HL-60 (cell line): ENCODE measurements at regions not wholly inside any gene's neighbourhood (a gene's known extent, or its start where the extent isn't known, plus 50 kb on each side); places are given as distances from the start of the nearest gene placed in this dataset.

Source experiments
- DNase-seq, 2 experiments: peaks; one replicate each; pipeline ENCODE4 v3.0.0-alpha.2; 2010 to 2020; ENCODE audit warnings: low read depth in 1 of 2, low spot score in 1 of 2
- H3K27ac ChIP-seq: fragments of 250-450 bp; sonication (Bioruptor Pico); replicated peaks from 2 replicates; pipeline ENCODE4 v1.5.1; 2020; ENCODE audit warnings: mild to moderate bottlenecking, moderate library complexity
- H3K27me3 ChIP-seq: fragments of 250-450 bp; sonication (Bioruptor Pico); 2 replicates; pipeline ENCODE4 v1.5.1; 2021; ENCODE audit warnings: mild to moderate bottlenecking, moderate library complexity; ENCODE audit not compliant: insufficient read depth, poor library complexity, severe bottlenecking
- H3K4me3 ChIP-seq: replicated peaks from 2 replicates; pipeline ENCODE4 v1.5.1; 2011; ENCODE audit warnings: mild to moderate bottlenecking, control low read depth, low read length; ENCODE audit not compliant: insufficient read depth
- CTCF ChIP-seq: IDR thresholded peaks from one replicate; pipeline ENCODE4 v1.5.1; 2011; ENCODE audit warnings: low read length, control low read depth, inconsistent platforms; ENCODE audit not compliant: insufficient read depth
- GABPA ChIP-seq: IDR thresholded peaks from 2 replicates; pipeline ENCODE4 v1.6.1; 2012; ENCODE audit warnings: low read depth
- POLR2AphosphoS5 ChIP-seq: IDR thresholded peaks from 2 replicates; pipeline ENCODE4 v1.6.1; 2012; ENCODE audit warnings: low read depth
- SPI1 ChIP-seq: IDR thresholded peaks from 2 replicates; pipeline ENCODE4 v1.6.1; 2012; ENCODE audit warnings: low read depth, mild to moderate bottlenecking, borderline replicate concordance
- TF ChIP-seq, protein P1 (sequence below): IDR thresholded peaks from 2 replicates; pipeline ENCODE4 v1.6.1; 2012; ENCODE audit warnings: low read depth; ENCODE audit not compliant: insufficient replicate concordance

DNA sequence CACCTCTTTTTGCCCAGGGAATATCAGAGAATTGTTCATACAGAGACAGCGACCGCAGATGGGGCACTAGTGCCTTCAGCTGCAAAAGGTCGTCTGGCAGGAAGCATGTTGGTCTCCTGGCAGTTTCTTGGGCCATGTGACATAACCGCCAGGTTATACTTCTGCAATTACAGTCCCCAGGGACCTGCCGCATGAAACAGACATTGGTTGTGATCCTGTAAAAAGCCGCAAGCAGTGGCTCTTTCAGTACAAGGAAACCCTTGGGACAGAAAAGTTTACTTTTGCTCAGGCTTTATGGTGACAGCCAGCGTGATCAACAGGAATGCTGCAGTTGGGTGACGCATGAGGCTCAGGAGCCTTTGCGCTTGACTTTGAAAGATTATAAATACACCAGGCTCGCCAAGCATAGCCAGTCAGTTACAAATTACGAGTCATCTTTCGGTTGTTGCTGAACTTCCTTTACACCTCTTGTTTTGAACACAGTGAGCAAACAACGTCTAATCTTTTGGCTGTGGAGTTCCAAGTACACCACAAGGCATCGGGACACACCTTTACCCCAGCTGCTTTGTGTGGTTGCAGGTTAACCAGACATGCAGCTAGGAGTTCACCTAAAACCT is 50.5 kb upstream of the UBE2L5 start:
- peak; percentile 87 to 99 for DNase-seq
- no peak overlapping the region for H3K4me3 ChIP-seq
- H3K27me3 ChIP-seq = no peaks in the 10 kb centered on the region
- H3K27ac ChIP-seq = peak overlapping the region; percentile 97
- peak; percentile 96 for TF ChIP-seq POLR2AphosphoS5
- peak; percentile 34; the same call in 1 of the 2 replicates for TF ChIP-seq GABPA
- TF ChIP-seq CTCF = no peak
- TF ChIP-seq SPI1 = peak; percentile 48; the same call in 1 of the 2 replicates
- TF ChIP-seq, protein P1, sequence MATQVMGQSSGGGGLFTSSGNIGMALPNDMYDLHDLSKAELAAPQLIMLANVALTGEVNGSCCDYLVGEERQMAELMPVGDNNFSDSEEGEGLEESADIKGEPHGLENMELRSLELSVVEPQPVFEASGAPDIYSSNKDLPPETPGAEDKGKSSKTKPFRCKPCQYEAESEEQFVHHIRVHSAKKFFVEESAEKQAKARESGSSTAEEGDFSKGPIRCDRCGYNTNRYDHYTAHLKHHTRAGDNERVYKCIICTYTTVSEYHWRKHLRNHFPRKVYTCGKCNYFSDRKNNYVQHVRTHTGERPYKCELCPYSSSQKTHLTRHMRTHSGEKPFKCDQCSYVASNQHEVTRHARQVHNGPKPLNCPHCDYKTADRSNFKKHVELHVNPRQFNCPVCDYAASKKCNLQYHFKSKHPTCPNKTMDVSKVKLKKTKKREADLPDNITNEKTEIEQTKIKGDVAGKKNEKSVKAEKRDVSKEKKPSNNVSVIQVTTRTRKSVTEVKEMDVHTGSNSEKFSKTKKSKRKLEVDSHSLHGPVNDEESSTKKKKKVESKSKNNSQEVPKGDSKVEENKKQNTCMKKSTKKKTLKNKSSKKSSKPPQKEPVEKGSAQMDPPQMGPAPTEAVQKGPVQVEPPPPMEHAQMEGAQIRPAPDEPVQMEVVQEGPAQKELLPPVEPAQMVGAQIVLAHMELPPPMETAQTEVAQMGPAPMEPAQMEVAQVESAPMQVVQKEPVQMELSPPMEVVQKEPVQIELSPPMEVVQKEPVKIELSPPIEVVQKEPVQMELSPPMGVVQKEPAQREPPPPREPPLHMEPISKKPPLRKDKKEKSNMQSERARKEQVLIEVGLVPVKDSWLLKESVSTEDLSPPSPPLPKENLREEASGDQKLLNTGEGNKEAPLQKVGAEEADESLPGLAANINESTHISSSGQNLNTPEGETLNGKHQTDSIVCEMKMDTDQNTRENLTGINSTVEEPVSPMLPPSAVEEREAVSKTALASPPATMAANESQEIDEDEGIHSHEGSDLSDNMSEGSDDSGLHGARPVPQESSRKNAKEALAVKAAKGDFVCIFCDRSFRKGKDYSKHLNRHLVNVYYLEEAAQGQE = peak; percentile 15
